ENCODE measurements at regions not wholly inside any gene's neighbourhood (a gene's known extent, or its start where the extent isn't known, plus 50 kb on each side); places are given as distances from the start of the nearest gene placed in this dataset.

DNA sequence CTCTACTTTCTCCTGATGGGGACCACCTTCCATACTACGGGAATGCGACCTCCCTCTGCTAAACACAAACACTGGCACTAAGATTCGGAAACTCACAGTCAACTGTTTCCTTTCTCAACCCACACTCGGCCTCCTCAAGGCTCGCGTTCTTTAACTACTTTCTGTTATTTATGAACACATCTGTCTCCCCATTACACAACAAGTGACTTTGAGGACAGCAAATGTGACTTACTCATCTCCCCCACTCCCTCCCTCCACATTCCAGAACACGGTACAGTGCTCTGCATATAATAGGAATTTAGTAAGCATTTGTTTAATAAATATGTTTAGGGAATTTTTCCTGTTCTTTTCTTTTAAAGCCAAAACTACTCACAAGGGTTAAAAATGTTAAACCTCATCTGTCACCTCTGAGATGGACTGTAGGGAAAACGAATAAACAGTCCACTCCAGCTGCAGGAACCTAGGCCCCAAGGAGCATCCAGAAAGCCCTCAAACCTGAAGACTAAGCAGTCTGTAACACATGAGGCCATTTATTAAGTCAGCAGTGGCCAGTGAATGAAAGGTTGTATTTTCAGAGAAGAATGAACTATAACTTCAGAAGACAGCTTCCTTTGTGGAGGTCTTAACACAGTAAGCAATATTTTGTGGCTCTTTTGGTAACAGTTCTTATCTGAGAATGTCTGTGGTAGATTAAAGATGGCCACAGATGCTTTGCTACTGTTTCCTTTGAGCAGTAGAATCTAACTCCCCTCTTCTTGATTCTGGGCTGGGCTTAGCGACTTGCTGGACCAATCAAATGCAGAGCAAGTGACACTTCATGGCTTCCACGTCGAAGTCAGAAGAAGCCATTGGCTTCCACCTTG is 209.6 kb upstream of the DTNBP1 start:
- DNase-seq: peak; percentile 82

DNA sequence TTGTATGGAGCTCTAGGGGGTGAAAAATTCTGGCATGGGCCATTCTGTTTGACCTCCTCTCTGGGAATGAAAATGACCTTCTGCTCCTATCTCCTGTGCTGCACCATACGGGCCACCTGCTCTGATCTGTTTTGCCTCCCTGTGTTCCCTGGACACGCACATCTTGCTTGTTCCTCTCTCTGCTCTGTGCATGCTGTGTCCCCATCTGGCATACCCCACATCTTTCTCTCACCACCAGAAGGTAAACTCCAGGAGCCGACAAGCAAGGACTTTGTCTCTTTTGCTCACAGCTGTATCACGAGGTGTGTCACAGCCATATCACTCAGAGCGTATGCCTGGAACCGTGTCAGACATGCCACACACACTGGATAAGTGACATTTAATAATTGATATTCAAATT is 208.4 kb upstream of the DTNBP1 start:
- DNase-seq: no peak

DNA sequence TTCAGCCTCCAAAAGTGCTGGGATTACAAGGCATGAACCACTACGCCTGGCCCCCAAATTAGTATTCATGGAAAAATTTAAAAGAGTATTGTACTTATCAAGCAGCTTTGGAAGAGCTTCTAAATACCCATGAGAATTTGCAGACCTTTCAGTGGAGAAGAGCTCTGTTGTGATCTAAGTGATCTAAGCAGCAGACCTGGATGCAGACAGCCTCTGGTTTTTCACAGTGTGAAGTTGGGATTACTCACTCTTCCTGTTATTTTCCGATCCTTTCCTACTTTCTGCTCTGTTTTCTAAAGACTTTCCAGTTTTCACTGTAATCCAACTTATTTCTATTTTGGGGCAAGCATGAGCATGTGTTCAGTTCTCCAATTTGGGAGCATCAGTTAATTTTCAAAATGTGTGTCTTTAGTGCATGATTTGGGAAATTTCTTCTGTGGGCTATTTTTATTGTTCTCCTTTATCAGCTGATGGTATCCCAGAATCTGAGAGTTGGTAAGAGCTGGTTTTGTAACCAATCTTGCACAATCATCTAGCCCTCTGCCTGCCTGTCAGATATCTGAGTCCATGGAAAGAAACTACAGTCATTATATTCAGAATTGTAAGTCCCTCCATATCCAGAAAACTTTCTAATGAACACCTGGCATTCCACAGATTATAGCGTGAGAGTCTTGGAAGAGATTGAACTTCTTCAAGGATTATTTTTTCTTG is 207.7 kb upstream of the DTNBP1 start:
- peak; percentile 49 for DNase-seq

DNA sequence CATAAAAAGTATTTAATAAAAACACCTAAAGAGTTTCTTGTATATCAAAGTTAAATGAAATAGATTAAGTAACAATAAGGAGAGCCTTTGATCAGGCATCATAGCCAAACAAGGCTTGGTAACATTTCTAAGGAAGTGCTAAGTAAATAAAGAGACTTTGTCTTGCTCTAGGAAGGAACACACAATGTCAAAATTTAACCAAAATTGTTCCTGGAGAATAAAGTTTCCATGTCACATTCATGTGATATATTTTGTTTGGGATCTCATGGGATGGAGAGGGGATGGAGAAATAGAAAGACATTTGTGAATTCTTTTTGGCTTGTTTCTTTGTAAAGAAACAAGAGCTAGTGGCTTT is 201.9 kb upstream of the DTNBP1 start:
- no peak for DNase-seq

DNA sequence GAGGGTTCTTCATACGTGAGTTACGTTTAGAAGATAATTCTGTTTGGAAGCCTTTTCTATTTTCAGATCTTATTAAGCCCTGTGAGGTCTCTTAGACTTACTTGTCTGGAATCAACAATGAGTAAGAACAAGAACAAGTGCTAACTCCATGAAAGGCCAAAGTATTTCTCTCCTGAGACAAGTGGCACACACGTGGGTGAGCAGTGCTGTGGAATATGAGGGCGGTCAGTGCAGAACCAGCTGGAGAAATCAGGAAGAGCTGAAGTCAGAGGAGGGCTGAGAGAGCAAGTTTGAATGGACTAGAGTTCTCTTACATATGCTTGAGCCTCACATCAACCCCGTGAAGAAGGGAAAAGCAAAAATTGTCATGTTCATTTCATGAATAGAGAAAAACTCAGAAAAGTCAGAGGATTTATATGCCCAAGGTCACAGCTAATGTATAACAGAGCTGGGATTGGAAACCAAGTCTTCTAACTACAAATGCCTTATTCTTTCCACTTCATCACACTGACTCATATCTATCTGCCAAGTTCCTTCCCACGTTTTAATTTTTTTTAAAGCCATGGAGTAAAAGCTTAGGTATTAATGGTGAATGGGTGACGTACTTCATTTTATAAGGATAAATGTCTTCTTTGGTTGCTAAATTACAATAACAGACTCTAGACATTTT is 201.3 kb upstream of the DTNBP1 start:
- DNase-seq: no peak

DNA sequence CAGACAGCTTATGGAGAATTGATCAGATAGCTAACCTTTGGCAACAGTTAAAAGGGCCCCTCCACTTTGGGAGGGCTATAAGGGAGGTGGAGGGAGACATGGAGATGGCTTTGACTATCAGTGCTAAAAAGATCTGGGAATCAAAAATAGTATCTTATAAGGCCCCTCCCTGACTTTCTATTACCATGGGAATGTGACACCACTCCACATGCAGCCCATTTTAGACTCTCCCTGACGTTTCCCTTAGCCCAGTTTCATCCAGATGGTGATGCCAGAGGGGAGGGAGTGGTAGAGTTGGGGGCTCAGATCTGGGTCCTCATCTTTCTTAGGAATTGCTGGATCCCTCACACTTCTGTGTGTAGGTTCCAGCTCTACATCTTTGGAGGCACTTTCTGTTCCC is 200.0 kb upstream of the DTNBP1 start:
- no peak for DNase-seq

DNA sequence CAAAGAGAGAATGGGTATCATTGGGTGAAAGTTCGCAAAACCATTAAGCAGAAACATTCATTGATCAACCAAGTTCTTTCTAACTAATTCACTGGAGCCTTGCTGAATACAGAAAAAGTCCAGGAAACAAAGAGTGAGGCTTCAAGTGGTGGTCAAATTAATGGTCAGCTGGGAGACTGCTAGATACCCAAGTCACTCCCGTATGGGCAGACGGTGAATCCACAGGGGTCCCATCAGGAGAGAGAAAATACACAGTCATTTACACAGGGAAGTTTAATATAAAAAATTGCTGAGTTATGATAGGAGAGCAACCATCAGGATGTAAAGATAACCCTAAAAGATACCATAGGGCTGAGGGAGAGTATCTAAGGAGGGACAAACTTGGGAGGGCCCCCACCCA is 198.7 kb upstream of the DTNBP1 start:
- DNase-seq: no peak

DNA sequence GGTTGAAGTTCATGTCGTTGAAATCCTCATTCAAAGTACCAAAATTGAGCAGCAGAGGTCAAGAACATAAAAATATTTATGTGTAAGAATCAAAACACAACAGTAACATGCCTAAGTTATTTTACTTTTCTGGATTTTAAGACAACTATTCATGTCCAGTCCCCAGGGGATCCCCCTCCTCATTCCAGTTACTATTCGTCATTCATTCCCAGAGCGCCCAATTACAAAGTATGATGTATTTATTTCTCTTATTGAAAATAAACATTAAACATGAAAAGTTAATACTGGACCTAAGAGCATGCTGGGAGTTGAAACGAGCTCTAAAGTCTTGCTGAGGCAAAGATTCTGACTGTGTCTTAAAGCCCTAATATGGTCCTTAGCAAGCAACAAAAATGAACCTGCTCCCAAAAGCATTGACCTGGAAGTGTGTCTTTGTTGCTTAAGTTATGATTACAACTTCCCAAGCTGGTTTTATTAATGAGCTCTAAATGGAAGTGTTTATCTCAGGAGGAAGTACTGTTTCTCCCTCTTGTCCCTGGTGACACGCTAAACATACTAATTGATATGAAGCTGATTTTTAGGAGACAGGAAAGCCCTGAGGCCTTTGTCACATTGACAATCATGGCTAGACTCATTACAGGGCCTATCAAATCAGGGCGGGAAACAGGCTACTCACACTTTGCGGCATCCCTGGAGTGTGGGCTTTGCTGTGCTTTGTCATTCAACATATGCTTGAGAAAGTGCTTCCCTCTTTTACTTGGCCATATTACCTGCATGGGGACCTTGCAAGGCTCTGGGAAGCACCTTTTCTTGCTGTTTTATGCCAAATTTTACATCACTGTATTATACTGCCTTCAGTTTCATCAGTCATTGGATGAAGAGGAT is 192.2 kb upstream of the DTNBP1 start:
- no peak for DNase-seq

DNA sequence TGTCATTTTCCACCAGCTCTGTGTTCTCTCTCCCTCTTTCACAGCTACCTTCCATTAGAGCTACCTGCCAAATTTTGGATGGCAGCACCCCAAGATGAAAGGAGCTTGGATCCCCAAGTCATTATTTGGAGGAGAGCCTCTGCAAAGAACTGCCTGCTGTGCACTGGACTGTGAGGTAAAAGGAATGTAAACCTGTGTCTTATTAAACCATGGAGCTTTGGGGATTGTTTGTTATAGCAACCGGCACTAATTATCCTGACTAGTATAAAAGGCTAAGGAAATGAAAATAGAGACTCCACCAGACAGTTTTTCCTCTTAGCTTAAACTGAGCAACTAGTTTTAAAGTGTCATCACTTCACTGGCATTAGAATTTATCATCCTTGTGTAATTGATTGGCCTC is 191.6 kb upstream of the DTNBP1 start:
- DNase-seq: no peak

DNA sequence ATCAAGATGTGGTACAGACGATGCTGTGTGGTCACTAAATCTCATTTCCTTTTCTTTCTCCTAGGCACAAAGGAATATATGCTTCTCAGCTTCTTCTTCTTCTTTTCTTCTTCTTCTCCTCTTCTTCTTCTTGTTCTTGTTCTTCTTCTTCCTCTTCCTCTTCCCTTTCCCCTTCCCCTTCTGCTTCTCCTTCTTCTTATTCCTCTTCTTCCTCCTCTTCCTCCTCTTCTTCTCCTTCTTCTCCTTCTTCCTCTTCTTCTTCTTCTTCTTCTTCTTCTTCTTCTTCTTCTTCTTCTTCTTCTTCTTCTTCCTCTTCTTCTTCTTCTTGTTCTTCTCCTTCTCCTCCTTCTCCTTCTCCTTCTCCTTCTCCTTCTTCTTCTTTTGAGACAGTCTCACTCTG is 190.4 kb upstream of the DTNBP1 start:
- DNase-seq: no peak

DNA sequence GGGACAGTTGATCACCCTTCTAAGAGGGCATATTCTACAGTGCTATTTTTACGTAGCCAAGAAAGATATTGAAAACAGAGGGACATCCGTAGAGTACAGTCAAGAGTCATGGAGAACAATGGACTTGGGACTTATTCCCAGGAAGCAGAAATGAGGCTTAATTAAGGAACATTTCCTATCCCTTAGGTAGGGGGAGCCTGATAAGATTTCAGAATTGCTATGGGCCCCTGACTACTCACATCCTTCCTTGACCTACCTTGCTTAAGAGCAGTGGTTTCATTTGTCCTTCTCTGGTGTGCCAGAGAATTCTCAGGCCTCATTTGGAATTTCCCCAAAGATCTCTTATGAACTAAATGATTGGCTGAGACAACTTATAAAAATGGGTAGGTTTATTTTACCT is 189.5 kb upstream of the DTNBP1 start:
- no peak for DNase-seq

DNA sequence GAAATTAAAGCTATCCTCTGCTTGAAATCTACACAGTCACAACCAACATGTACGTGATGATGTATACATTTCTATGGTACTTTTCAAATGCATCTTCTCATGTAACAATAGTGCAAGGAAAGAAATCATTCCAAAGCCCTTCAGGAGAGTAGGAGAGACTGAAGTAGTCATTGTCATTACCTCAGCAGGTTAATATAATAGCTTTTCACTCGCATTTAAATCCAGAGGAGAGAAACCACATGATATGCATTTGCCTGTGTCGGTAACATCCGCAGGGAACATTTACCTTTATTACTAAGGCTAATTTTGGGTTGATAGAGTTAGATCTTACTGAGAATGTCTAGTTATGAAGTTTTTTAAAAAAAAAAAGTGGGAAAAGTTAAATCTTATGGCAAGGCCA is 186.6 kb upstream of the DTNBP1 start:
- DNase-seq: no peak

DNA sequence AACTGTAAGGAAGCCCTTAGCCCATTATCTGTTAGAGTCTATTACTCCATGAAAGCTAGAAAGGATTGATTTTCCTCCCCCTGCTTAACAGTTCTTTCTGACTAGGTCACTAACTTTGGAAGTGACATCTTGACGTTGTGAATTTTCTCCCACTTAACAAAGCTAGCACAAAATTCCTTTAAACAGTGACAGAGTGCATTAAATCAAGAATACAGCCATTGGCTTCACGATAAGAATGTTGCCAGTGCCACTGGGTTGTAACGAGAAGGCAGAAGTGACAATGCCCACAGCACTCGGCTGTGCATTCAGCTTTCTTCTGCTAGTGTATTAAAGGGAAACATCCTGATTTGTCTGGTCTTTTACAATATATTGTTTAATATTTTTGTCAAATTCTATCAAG is 182.7 kb upstream of the DTNBP1 start:
- no peak for DNase-seq

DNA sequence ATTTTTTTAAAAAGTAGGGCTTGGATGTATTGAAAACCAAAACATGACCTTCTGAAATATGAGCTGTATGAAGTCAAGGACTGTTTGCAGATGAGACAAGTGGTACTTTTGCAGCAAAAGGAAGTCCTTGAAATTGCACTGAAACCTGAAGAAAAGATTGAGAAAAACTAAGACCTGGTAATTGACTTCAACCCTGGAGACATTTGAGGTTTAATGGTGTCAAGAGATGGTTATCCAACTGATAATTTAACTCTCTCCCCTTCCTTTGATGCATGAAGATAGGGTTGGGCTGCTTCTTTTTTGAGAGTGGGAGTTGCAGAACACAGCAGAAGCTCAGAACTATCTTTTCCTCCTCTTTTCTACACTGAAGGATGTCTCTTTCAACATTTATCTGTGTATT is 180.9 kb upstream of the DTNBP1 start:
- no peak for DNase-seq

DNA sequence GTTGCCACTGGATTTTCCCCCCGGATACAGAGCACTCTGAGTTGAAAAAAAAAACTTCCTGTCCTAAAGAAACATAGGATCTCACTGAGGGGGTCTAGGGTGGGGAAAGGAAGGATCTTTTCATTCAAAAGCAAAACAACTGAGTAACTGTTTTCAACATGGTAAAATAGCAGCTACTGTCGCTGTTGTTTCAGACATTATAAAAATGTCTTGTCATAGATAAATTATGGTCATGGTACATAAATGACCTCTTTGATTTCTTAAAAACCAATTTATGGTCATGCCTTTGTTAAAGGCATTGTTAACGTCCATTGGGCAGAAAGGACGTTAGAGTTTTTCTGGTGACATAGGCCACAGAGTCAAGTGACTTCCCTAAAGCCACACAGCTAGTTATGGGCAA is 180.4 kb upstream of the DTNBP1 start:
- DNase-seq: no peak

DNA sequence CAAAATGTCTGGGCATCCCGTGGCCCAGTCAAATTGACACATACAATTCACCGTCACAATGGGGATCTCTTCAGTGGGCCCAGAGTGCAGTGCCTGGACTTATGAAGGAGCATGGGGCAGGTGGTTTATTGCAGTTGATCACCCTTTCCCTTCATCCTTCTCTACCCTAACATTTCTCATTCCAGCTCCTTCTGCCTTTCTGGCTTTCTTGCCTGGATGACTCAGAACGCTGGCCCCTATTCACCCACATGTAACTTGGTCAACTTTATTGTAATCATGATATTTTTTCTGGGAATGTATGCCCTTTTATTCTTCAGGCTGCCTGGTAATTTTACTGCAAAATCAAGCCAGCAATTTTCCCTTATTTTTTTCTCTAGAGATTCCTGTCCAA is 179.9 kb upstream of the DTNBP1 start:
- no peak for DNase-seq

DNA sequence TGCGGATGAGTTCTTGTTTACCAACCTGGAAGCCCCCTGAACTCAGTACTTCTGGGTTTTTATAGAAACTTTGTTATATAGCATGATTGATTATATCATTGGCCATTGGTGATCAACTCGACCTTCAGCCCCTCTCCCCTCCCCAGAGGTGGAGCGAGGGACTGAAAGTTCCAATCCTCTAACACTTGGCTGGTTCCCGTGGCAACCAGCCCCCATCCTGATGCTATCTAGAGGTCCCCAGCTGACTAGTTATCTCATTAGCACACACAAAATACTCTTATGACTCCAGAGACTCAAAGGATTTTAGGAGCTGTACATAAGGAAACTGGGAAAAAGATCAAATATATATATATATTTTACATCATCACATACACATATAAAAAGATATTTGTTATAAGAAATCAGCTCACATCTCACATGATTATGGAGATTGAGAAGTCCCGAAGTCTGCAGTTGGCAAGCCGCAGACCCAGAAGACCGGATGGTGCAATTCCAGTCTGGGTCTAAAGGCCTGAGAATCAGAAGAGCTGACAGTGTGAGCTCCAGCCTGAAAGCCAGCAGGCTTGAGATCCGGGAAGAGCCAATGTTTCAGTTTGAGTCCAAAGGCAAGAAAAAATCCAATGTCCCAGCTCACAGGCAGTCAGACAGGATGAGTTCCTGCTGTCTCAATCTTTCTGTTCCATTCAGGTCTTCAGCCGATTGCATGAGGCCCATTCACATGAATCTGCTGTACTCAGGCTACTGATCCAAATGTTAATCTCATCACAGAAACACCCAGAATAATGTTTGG is 179.3 kb upstream of the DTNBP1 start:
- DNase-seq: no peak

DNA sequence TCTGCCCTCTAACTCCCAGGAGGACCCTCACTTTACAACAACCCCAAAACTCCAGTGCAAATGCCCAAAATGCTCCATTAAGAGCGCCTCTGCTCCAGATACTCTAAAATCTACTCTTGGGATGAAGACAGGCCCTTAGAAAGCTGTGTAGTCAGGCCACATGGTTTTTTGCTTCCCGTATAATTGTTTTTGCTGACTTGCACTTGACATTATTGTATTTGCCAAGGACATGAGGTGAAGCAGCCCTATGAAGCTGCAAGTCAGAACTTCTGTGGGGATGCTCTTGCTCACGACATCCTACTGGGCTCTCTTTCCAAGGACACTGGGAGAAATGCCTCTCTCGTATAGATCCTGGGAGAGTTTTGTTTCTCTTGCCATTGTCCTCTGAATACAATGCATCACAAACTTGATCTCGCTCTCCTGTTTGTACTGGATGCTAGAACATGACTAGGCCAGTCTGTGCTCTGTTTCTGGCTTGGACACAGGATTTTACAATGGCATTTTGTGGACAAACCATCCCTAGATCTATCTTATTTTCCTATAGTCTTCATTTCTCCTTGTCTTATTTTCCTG is 177.2 kb upstream of the DTNBP1 start:
- no peak for DNase-seq

DNA sequence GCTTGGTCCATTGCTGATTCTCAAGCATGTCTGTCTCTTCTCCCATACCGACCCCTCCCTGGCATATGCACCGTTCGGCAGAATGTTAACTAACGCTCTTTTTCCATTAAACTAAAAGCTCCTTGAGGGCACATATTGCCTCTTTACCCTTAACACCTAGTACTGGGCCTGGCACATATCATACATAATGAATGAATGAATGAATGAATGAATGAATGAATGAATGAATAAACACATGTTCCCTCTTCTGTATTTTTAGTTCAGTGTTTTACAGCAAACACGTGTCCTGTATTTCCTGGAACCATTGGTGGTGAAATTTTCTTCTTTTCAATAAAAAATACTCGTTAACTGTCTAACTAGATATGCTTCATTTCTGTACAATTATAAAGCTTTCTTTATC is 174.4 kb upstream of the DTNBP1 start:
- DNase-seq: no peak

DNA sequence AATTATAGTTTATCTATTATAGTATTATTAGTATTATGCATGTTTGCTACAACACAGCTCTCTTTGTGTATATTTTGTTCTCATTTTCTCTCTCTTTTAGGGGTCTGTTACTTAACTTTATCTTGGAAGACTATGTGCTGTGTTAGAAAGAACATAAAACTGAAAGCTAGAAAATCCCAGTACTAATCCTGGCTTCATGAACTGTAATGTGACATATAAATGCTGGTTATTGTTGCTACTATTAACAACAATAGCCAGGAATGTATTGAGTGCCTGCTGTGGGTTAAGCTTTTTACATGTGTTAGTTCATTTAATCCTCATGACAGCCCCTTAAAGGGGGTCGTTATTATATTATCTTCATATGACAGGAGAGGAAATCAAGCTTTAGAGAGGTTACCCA is 170.0 kb upstream of the DTNBP1 start:
- no peak for DNase-seq

DNA sequence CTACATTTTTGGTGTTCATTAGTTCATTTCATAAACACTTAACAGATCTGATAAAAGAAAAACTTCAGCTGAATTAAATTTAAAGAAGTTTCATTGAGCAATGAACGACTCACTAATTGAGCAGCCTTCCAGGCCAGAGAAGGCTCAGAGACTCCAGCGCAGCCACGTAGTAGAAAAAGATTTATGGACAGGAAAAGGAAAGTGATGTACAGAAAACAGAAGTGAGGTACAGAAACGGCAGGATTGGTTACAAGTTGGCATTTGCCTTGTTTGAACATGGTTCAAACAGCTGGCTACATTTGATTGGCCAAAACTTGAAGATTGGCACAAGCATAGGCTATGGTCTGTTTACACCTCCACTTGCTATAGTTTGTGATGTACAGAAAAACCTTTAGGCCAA is 166.3 kb upstream of the DTNBP1 start:
- DNase-seq: peak; percentile 14
